ENCODE measurements at regions not wholly inside any gene's neighbourhood (a gene's known extent, or its start where the extent isn't known, plus 50 kb on each side); places are given as distances from the start of the nearest gene placed in this dataset.

DNA sequence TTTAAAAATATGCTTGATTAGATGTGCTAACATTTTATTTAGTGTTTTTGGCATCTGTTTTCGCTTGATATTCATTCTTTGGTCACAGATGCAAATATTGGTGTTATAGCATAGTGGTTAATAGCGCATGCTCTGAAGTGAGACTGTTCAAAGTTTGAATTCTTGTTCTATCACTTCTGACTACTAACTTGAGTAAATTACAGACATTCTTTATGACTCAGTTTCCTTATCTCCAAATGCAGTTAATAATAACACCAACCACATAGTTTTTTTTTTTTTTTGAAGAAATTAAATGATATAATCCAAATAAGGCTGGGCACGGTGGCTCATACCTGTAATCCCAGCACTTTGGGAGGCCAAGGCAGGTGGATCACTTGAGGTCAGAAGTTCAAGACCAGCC, 81.0 kb downstream of the TMX1 start (continued):
- no peak for TF ChIP-seq BRCA1 (IDR thresholded peaks at IDR 0.05; ENCODE audit: low read depth, low read length)
- no peak for TF ChIP-seq SIRT6 (IDR thresholded peaks at IDR 0.05; ENCODE audit: low read length)
- TF ChIP-seq, protein P1, sequence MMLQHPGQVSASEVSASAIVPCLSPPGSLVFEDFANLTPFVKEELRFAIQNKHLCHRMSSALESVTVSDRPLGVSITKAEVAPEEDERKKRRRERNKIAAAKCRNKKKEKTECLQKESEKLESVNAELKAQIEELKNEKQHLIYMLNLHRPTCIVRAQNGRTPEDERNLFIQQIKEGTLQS (IDR thresholded peaks at IDR 0.05; ENCODE audit: insufficient read depth, low read depth, low read length), result no peak
- TF ChIP-seq CREB1 (IDR thresholded peaks at IDR 0.05), result no peak
- no peak for TF ChIP-seq HDAC6 (IDR thresholded peaks at IDR 0.05; ENCODE audit: low read depth, low read length)
- no peak for TF ChIP-seq POU5F1 (IDR thresholded peaks at IDR 0.05; ENCODE audit: low read depth, low read length)
- no peak for TF ChIP-seq FOSL1 (IDR thresholded peaks at IDR 0.05; ENCODE audit: insufficient read depth, low read depth, low read length)

Data from H1 (cell line).